HepG2 (cell line): ENCODE measurements at regions not wholly inside any gene's neighbourhood (a gene's known extent, or its start where the extent isn't known, plus 50 kb on each side); places are given as distances from the start of the nearest gene placed in this dataset.

Source experiments
- CHD4 ChIP-seq: fragments of 200-600 bp; sonication (generic); IDR thresholded peaks from 2 replicates; pipeline ENCODE4 v1.7.0; 2017; ENCODE audit warnings: mild to moderate bottlenecking, low read length, borderline replicate concordance
- HOXA5 ChIP-seq: sonication (generic); formaldehyde crosslinking; IDR thresholded peaks from 2 replicates; pipeline ENCODE4 v1.4.0; 2020; ENCODE audit warnings: missing genetic modification reagents
- SRF ChIP-seq: IDR thresholded peaks from 2 replicates; pipeline ENCODE4 v1.6.1; 2011; ENCODE audit warnings: mild to moderate bottlenecking, low read depth, low read length, moderate library complexity
- ZMYM4 ChIP-seq: sonication (generic); formaldehyde crosslinking; IDR thresholded peaks from 2 replicates; pipeline ENCODE4 v1.8.1; 2023; ENCODE audit warnings: mild to moderate bottlenecking, missing genetic modification reagents
- TF ChIP-seq, protein P1 (sequence below): sonication (generic); formaldehyde crosslinking; IDR thresholded peaks from 2 replicates; pipeline ENCODE4 v1.5.0; 2020; ENCODE audit warnings: mild to moderate bottlenecking, missing genetic modification reagents, moderate library complexity
- TF ChIP-seq, protein P2 (sequence below): sonication (generic); formaldehyde crosslinking; IDR thresholded peaks from 2 replicates; pipeline ENCODE4 v1.9.0; 2022; ENCODE audit warnings: missing genetic modification reagents, mild to moderate bottlenecking, borderline replicate concordance

DNA sequence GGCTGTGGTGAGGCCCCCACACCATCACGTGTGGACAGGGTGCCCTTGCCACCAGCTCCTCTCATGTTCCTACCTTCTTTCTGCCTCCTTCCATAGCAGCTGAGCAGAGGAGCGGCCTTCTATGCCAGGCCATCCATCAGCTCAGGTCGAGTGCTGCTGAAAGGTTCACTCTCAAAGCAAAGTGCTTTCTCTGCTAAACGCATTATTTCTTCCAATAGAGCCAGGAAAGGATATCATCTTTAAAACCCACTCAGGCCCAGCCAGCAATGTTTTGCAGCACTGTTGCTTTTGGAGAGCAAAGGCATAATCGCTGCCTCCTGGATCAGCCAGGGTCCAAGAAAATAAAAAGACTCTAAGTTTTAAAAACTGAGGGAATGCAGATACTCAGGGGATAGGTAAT is 54.9 kb upstream of the GPRC5B start:
- TF ChIP-seq ZMYM4 (CRISPR knock-in tag) (no peak), CHD4 (no peak), HOXA5 (CRISPR knock-in tag) (no peak), SRF (no peak)
- TF ChIP-seq, protein P1, sequence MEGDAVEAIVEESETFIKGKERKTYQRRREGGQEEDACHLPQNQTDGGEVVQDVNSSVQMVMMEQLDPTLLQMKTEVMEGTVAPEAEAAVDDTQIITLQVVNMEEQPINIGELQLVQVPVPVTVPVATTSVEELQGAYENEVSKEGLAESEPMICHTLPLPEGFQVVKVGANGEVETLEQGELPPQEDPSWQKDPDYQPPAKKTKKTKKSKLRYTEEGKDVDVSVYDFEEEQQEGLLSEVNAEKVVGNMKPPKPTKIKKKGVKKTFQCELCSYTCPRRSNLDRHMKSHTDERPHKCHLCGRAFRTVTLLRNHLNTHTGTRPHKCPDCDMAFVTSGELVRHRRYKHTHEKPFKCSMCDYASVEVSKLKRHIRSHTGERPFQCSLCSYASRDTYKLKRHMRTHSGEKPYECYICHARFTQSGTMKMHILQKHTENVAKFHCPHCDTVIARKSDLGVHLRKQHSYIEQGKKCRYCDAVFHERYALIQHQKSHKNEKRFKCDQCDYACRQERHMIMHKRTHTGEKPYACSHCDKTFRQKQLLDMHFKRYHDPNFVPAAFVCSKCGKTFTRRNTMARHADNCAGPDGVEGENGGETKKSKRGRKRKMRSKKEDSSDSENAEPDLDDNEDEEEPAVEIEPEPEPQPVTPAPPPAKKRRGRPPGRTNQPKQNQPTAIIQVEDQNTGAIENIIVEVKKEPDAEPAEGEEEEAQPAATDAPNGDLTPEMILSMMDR (CRISPR knock-in tag): no peak
- TF ChIP-seq, protein P2, sequence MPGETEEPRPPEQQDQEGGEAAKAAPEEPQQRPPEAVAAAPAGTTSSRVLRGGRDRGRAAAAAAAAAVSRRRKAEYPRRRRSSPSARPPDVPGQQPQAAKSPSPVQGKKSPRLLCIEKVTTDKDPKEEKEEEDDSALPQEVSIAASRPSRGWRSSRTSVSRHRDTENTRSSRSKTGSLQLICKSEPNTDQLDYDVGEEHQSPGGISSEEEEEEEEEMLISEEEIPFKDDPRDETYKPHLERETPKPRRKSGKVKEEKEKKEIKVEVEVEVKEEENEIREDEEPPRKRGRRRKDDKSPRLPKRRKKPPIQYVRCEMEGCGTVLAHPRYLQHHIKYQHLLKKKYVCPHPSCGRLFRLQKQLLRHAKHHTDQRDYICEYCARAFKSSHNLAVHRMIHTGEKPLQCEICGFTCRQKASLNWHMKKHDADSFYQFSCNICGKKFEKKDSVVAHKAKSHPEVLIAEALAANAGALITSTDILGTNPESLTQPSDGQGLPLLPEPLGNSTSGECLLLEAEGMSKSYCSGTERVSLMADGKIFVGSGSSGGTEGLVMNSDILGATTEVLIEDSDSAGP (CRISPR knock-in tag): no peak
